ENCODE measurements at regions not wholly inside any gene's neighbourhood (a gene's known extent, or its start where the extent isn't known, plus 50 kb on each side); places are given as distances from the start of the nearest gene placed in this dataset.
"Not testable (repeated sequence)": the region's sequence is repeated elsewhere in the genome, so short reads cannot be mapped to it uniquely, and the experiment has no call there.

- intact Hi-C loops (cut with micrococcal nuclease), result no loop called here
- 100% methylated on average over 2 of the region's 5 CpGs for WGBS (ENCODE audit: insufficient coverage)
- H3K4me1 ChIP-seq (ENCODE audit: control insufficient read depth in 1 of 2, insufficient read depth in 2 of 2, low read length in 2 of 2), result no peaks in the 10 kb centered on the region
- H3K4me3 ChIP-seq (replicated peaks in 1 of 3; ENCODE audit: low read depth in 2 of 3, low read length in 3 of 3), result no peak overlapping the region
- no peaks in the 10 kb centered on the region for H3K36me3 ChIP-seq (replicated peaks in 1 of 2; ENCODE audit: control insufficient read depth in 1 of 2, insufficient read depth in 2 of 2, low read length in 2 of 2)
- no peak for DNase-seq
- H3K4me2 ChIP-seq (replicated peaks; ENCODE audit: extremely low read depth, low read length, poor library complexity, severe bottlenecking), result no peak overlapping the region
- peaks cover 0 to 7% (median 1%) of the 10 kb centered on the region in 7 donors for H3K9me3 Mint-ChIP-seq
- peaks cover 2 to 9% of the 10 kb centered on the region in 2 donors for H3K9me3 ChIP-seq (replicated peaks in 1 of 2; ENCODE audit: control insufficient read depth in 1 of 2, insufficient read depth in 1 of 2, low read length in 2 of 2)
- H3K27ac Mint-ChIP-seq, result no peak overlapping the region
- H3K79me2 ChIP-seq (ENCODE audit: insufficient read depth, low read length), result no peaks in the 10 kb centered on the region
- TF ChIP-seq CTCF (IDR thresholded peaks at IDR 0.05), result no peak
- H3K27ac ChIP-seq (ENCODE audit: low read depth in 1 of 2, low read length in 2 of 2), result no peak overlapping the region
- no peaks in the 10 kb centered on the region for H3K27me3 Mint-ChIP-seq (ENCODE audit: low read depth in 3 of 3)
- no peaks in the 10 kb centered on the region for H3K36me3 Mint-ChIP-seq
- no peaks in the 10 kb centered on the region for H4K20me1 ChIP-seq (ENCODE audit: insufficient read depth, low read length)
- H2AFZ ChIP-seq (ENCODE audit: insufficient read depth, low read depth, low read length, poor library complexity, severe bottlenecking), result no peak overlapping the region
- H3K27me3 ChIP-seq (ENCODE audit: control insufficient read depth in 2 of 2, insufficient read depth in 2 of 2, low read length in 2 of 2), result no peaks in the 10 kb centered on the region
- no peaks in the 10 kb centered on the region for H3K4me1 Mint-ChIP-seq
- no peak overlapping the region for H3K9ac ChIP-seq (ENCODE audit: insufficient read depth, low read length, poor library complexity, severe bottlenecking)
- H3K4me3 Mint-ChIP-seq, result no peak overlapping the region
These were observed 997.4 kb upstream of the GYPC start for GRCh38 chr2:125658583-125658982.

- H2AFZ ChIP-seq (ENCODE audit: insufficient read depth, low read depth, low read length, poor library complexity, severe bottlenecking); H3K27ac ChIP-seq (ENCODE audit: low read depth in 1 of 2, low read length in 2 of 2); H3K4me2 ChIP-seq (replicated peaks; ENCODE audit: extremely low read depth, low read length, poor library complexity, severe bottlenecking); H3K79me2 ChIP-seq (ENCODE audit: insufficient read depth, low read length); DNase-seq; H3K4me1 Mint-ChIP-seq; H3K27me3 Mint-ChIP-seq (ENCODE audit: low read depth in 3 of 3); H3K9me3 ChIP-seq (replicated peaks in 1 of 2; ENCODE audit: control insufficient read depth in 1 of 2, insufficient read depth in 1 of 2, low read length in 2 of 2); intact Hi-C loops (cut with micrococcal nuclease); H3K4me3 Mint-ChIP-seq; H3K27ac Mint-ChIP-seq; H3K4me1 ChIP-seq (ENCODE audit: control insufficient read depth in 1 of 2, insufficient read depth in 2 of 2, low read length in 2 of 2); H3K9ac ChIP-seq (ENCODE audit: insufficient read depth, low read length, poor library complexity, severe bottlenecking); H3K4me3 ChIP-seq (replicated peaks in 1 of 3; ENCODE audit: low read depth in 2 of 3, low read length in 3 of 3); H3K36me3 ChIP-seq (replicated peaks in 1 of 2; ENCODE audit: control insufficient read depth in 1 of 2, insufficient read depth in 2 of 2, low read length in 2 of 2); H3K27me3 ChIP-seq (ENCODE audit: control insufficient read depth in 2 of 2, insufficient read depth in 2 of 2, low read length in 2 of 2); H3K36me3 Mint-ChIP-seq; H4K20me1 ChIP-seq (ENCODE audit: insufficient read depth, low read length): not testable (repeated sequence)
- 86% methylated on average over 1 of the region's 1 CpG for WGBS (ENCODE audit: insufficient coverage)
- H3K9me3 Mint-ChIP-seq, result peaks cover 0 to 11% (median 1%) of the 10 kb centered on the region in 7 donors
These were observed 995.6 kb upstream of the GYPC start for GRCh38 chr2:125660369-125660768.
